GM23248 (cell line): ENCODE measurements at regions not wholly inside any gene's neighbourhood (a gene's known extent, or its start where the extent isn't known, plus 50 kb on each side); places are given as distances from the start of the nearest gene placed in this dataset.

Experiments used
- EZH2 ChIP-seq: fragments of 200-600 bp; sonication (generic); IDR thresholded peaks from 2 replicates; pipeline ENCODE4 v1.6.1; 2018; ENCODE audit warnings: antibody characterized with exemption, mild to moderate bottlenecking; ENCODE audit not compliant: insufficient read depth, poor library complexity, severe bottlenecking
- EZH2phosphoT487 ChIP-seq: fragments of 200-600 bp; sonication (generic); IDR thresholded peaks from 2 replicates; pipeline ENCODE4 v1.6.1; 2018; ENCODE audit warnings: antibody characterized with exemption, moderate library complexity, mild to moderate bottlenecking, low read depth; ENCODE audit not compliant: insufficient read depth

GRCh38 chr20:60331688-60332300, 373.6 kb downstream of the CDH26 start:
- TF ChIP-seq EZH2 (no peak), EZH2phosphoT487 (no peak)
